VCaP (cell line): ENCODE measurements at regions not wholly inside any gene's neighbourhood (a gene's known extent, or its start where the extent isn't known, plus 50 kb on each side); places are given as distances from the start of the nearest gene placed in this dataset.

Source experiments
- H3K27ac ChIP-seq: fragments of 450-650 bp; 2 replicates; pipeline ENCODE4 v1.5.1; 2017
- TF ChIP-seq, protein P1 (sequence below): fragments of 450-650 bp; conservative IDR thresholded peaks from 2 replicates; pipeline ENCODE4 v1.5.1; 2017; ENCODE audit warnings: mild to moderate bottlenecking, moderate library complexity

DNA sequence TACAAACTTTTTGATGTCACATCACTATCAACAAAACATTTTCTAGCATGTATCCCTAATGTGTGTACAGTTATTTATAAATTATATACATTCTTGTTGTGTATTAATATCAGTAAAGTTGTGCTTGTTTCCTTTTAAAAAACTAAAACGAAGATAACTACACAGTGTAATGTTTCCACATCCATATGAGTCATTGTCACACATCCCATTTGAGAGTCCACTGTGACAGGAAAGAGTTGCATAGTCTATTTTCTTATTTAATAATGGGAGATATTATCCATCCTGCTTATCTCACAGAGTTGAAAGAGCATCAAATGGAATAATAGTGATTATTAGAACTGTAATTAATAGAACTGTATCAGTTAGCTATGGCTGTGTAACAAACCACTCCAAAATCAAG is 434.0 kb upstream of the CLINT1 start:
- TF ChIP-seq, protein P1, sequence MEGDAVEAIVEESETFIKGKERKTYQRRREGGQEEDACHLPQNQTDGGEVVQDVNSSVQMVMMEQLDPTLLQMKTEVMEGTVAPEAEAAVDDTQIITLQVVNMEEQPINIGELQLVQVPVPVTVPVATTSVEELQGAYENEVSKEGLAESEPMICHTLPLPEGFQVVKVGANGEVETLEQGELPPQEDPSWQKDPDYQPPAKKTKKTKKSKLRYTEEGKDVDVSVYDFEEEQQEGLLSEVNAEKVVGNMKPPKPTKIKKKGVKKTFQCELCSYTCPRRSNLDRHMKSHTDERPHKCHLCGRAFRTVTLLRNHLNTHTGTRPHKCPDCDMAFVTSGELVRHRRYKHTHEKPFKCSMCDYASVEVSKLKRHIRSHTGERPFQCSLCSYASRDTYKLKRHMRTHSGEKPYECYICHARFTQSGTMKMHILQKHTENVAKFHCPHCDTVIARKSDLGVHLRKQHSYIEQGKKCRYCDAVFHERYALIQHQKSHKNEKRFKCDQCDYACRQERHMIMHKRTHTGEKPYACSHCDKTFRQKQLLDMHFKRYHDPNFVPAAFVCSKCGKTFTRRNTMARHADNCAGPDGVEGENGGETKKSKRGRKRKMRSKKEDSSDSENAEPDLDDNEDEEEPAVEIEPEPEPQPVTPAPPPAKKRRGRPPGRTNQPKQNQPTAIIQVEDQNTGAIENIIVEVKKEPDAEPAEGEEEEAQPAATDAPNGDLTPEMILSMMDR: no peak

DNA sequence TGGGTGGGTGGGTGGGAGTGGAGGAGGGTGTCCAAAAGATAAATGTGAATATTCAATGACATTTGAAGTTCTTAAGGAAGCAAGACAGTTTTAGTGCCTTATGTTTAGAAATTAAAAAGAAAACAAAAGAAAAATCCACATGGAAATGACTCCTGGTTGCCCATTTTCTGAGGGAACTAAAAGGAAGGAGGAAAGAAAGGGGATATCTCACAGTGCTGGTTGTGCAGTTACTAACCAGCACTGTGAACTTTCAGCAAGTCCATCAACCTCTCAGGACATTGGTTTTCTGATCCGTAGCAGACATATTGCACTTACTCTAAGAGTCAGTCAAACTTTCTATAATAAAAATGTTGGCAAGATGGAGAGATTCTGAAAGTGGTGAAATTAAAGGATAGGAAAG is 431.0 kb upstream of the CLINT1 start:
- TF ChIP-seq, protein P1: no peak
- no peak overlapping the region for H3K27ac ChIP-seq

More for the DNA sequence above, 434.0 kb upstream of the CLINT1 start:
- H3K27ac ChIP-seq: no peak overlapping the region

DNA sequence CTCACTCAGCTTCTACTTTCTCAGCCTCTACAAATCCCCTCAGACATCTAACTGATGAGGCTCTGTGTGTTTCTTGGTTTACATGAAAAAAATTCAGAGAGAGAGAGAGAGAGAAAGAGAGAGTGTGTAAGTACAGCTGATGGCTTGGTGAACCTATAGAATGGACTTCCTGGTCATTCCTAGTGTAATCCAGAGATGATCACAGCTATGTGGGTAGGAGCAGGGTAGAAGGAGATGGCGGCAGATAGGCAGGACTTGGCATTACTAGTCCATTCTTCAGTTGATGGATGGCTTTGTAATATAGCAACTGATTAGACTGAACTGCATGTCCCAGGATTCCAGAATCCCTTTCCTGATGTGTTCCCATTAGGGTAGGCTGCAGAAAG is 429.3 kb upstream of the CLINT1 start:
- H3K27ac ChIP-seq: peak overlapping the region; percentile 41
- TF ChIP-seq, protein P1: no peak

DNA sequence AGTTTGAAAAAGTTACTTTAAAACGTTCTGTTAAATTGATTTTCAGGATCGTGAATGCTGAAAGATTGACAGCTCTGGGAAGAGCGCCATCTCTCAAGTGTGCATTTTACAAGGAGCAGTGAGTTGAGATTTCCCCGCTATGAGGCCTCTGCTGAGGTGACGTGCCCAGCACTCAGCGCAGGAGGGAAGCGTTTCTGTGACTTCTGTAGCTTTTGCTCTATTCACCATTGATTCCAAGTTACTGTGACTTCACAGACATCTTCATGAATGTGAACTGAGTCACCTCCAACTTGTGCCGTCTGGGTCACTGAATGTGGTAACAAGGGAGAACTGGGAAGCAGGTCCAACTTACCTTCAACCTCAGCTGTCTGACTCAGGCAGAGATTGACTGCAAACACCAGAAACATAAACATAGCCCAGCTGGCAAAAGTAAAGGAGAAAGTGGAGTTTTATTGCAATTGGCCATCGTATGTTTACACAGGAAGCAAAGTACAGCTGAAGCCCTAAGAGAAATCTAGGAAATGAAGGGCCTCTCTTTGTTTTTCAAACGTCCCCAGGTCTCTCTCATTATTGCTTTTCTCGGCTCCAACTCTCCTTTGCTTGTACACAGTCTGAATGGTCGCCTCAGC is 428.8 kb upstream of the CLINT1 start:
- TF ChIP-seq, protein P1: 0 out of 2 replicates have a peak, but pooled peaks have one; percentile 5
- H3K27ac ChIP-seq: peak overlapping the region; percentile 41

DNA sequence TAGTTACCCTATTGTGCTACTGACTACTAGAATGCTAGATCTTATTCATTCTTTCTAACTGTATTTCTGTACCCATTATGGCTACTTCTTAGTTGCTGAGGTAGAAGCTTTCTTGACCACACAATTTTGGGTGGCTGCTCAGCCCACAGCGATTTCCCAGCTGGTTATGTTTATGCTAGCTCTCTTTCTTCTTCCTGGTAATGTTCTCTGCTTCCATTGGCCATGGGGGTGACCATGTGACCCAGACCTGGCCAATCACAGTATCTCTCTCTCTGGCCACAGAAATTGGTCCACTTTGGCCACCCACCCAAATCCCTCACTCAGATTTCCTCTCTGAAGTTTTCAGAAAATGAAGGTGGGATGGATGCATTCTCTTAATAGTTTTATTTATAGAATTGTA is 427.9 kb upstream of the CLINT1 start:
- H3K27ac ChIP-seq: no peak overlapping the region
- TF ChIP-seq, protein P1: no peak

DNA sequence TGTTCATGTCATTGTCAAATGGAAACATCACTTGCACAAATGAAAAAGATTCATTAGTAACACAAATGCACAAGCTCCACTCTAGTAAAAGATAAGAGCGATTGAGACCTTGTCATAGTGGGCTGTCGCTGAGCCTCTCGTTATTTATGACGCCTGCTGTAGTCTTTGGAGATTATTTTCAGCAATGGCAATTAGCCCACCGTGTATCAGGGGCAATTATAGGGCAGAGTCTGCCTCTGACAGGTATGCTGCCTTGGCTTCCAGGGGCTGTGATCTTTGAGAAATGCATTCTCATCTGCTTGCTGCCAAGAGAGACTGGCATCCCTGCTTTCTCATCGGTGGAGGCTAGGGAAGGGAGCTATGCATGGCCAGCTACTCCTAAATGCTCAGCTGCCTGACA is 426.8 kb upstream of the CLINT1 start:
- TF ChIP-seq, protein P1: no peak
- no peak overlapping the region for H3K27ac ChIP-seq

DNA sequence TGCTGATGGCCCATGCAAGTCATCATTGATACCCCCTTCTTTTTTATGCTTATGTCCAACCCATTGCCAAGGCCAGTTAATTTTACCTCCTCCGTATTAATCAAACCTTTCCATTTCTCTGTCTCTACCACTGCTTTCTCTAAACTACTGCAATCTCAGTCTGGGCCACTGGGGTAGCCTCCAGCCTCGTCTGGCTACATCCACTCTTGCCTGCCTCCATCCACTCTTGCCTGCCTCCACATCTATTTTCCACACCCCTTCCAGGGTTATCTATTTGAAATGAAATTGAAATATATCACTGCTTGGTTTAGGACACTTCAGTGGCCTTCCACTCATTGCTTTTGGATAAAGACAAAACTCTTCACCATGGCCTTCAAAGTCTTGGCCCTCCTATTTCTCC is 425.3 kb upstream of the CLINT1 start:
- TF ChIP-seq, protein P1: no peak

More for the DNA sequence above, 425.3 kb upstream of the CLINT1 start:
- H3K27ac ChIP-seq: no peak overlapping the region
